HCEC 1CT (cell line): ENCODE measurements at regions not wholly inside any gene's neighbourhood (a gene's known extent, or its start where the extent isn't known, plus 50 kb on each side); places are given as distances from the start of the nearest gene placed in this dataset.
A peak's percentile ranks its signal among the peaks of the same experiment; 100 is the strongest.

Experiments used
- DNase-seq: peaks from one replicate; pipeline ENCODE4 v3.0.0-alpha.2; 2017

GRCh38 chr1:170461291-170461747 lies 70.6 kb upstream of the GORAB start:
- DNase-seq: peak; percentile 75

- peak; percentile 95 for DNase-seq
Measured at GRCh38 chr1:170461762-170462384, 70.1 kb upstream of the GORAB start.

- no peak for DNase-seq
Measured at GRCh38 chr1:170470121-170470520, 61.8 kb upstream of the GORAB start.

- peak; percentile 38 for DNase-seq
Measured at GRCh38 chr1:170471398-170472053, 60.4 kb upstream of the GORAB start.

GRCh38 chr1:170481000-170481399 lies 51.0 kb upstream of the GORAB start:
- no peak for DNase-seq
